Breast epithelium (tissue), 4 donors: ENCODE measurements at regions not wholly inside any gene's neighbourhood (a gene's known extent, or its start where the extent isn't known, plus 50 kb on each side); places are given as distances from the start of the nearest gene placed in this dataset.
"Not testable (repeated sequence)": the region's sequence is repeated elsewhere in the genome, so short reads cannot be mapped to it uniquely, and the experiment has no call there.

Experiments used
- DNase-seq, 2 donors: peaks; one replicate each; pipeline ENCODE4 v3.0.0-alpha.2; 2019; ENCODE audit warnings: low spot score in 2 of 2
- H3K27ac ChIP-seq, 2 donors: fragments of 200-600 bp; sonication (generic) in 1 of 2; one replicate each; pipeline ENCODE4 v1.5.1; 2016 to 2019; ENCODE audit warnings: mild to moderate bottlenecking in 1 of 2
- H3K27me3 ChIP-seq, 2 donors: fragments of 200-600 bp; sonication (generic) in 1 of 2; one replicate each; pipeline versions ENCODE4 v1.5.1 to v1.6.0; 2017 to 2019; ENCODE audit warnings: control low read depth in 1 of 2, mild to moderate bottlenecking in 1 of 2
- H3K36me3 ChIP-seq: fragments of 200-600 bp; one replicate; pipeline ENCODE4 v1.5.1; 2019
- H3K4me1 ChIP-seq, 2 donors: fragments of 200-600 bp; sonication (generic); one replicate each; pipeline ENCODE4 v1.5.1; 2016 to 2019; ENCODE audit warnings: control low read depth in 1 of 2
- H3K4me3 ChIP-seq, 3 donors: fragments of 200-600 bp; sonication (generic); 1 replicate in 2 of 3; 2 replicates in 1 of 3; pipeline ENCODE4 v1.5.1; 2016 to 2019; ENCODE audit warnings: mild to moderate bottlenecking in 3 of 3, moderate library complexity in 2 of 3
- H3K9me3 ChIP-seq, 2 donors: fragments of 200-600 bp; sonication (generic) in 1 of 2; one replicate each; pipeline ENCODE4 v1.5.1; 2016 to 2019; ENCODE audit warnings: control low read depth in 1 of 2
- POLR2A ChIP-seq: fragments of 450-650 bp; IDR thresholded peaks from one replicate; pipeline ENCODE4 v1.6.1; 2016; ENCODE audit warnings: antibody characterized with exemption, mild to moderate bottlenecking, moderate library complexity
- POLR2AphosphoS5 ChIP-seq, 3 donors: sonication (generic); formaldehyde crosslinking; IDR thresholded peaks; one replicate each; pipeline ENCODE4 v1.6.1; 2017; ENCODE audit warnings: antibody characterized with exemption in 3 of 3
- intact Hi-C: fragments of 100-400 bp; cut with DNase I; formaldehyde crosslinking; loops from one replicate; pipeline ENCODE4 v1.15.1; 2023; ENCODE audit warnings: low total_unique reads
- TF ChIP-seq, protein P1 (sequence below), 3 donors: fragments of 450-650 bp; IDR thresholded peaks; one replicate each; pipeline ENCODE4 v1.5.1; 2016 to 2017; ENCODE audit warnings: antibody characterized with exemption in 3 of 3, mild to moderate bottlenecking in 3 of 3, moderate library complexity in 3 of 3

GRCh38 chr13:79183231-79183630 lies 222.8 kb downstream of the RBM26 start:
- TF ChIP-seq, protein P1, sequence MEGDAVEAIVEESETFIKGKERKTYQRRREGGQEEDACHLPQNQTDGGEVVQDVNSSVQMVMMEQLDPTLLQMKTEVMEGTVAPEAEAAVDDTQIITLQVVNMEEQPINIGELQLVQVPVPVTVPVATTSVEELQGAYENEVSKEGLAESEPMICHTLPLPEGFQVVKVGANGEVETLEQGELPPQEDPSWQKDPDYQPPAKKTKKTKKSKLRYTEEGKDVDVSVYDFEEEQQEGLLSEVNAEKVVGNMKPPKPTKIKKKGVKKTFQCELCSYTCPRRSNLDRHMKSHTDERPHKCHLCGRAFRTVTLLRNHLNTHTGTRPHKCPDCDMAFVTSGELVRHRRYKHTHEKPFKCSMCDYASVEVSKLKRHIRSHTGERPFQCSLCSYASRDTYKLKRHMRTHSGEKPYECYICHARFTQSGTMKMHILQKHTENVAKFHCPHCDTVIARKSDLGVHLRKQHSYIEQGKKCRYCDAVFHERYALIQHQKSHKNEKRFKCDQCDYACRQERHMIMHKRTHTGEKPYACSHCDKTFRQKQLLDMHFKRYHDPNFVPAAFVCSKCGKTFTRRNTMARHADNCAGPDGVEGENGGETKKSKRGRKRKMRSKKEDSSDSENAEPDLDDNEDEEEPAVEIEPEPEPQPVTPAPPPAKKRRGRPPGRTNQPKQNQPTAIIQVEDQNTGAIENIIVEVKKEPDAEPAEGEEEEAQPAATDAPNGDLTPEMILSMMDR (IDR thresholded peaks at IDR 0.05), result no peak
- no peak for TF ChIP-seq POLR2A
- no peak for TF ChIP-seq POLR2AphosphoS5 (IDR thresholded peaks at IDR 0.05)
- no peak for DNase-seq
- intact Hi-C loops, result no loop called here
- H3K4me1 ChIP-seq, result no peaks in the 10 kb centered on the region
- H3K9me3 ChIP-seq, result no peaks in the 10 kb centered on the region
- H3K27ac ChIP-seq, result no peak overlapping the region
- H3K4me3 ChIP-seq, result no peak overlapping the region
- H3K27me3 ChIP-seq, result no peaks in the 10 kb centered on the region
- no peaks in the 10 kb centered on the region for H3K36me3 ChIP-seq

DNA sequence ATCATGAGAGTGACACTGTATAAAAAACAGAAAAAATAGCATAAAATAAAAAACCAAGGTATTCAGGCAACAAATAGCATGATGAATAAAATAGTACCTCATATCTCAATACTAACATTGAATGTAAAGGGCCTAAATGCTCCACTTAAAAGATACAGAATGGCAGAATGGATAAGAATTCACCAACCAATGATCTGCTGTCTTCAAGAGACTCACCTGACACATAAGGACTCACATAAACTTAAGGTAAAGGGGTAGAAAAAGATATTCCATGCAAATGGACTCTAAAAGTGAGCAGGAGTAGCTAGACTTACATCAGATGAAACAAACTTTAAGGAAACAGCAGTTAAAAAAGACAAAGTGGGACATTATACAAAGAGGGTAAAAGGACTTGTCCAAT lies 232.4 kb downstream of the RBM26 start:
- H3K9me3 ChIP-seq, result peaks cover 0 to 17% of the 10 kb centered on the region in 2 donors
- H3K27ac ChIP-seq, H3K4me1 ChIP-seq, H3K36me3 ChIP-seq, DNase-seq, H3K27me3 ChIP-seq, H3K4me3 ChIP-seq, intact Hi-C loops: not testable (repeated sequence)

GRCh38 chr13:79172924-79173323 lies 233.1 kb downstream of the RBM26 start:
- peaks cover 0 to 17% of the 10 kb centered on the region in 2 donors for H3K9me3 ChIP-seq

DNA sequence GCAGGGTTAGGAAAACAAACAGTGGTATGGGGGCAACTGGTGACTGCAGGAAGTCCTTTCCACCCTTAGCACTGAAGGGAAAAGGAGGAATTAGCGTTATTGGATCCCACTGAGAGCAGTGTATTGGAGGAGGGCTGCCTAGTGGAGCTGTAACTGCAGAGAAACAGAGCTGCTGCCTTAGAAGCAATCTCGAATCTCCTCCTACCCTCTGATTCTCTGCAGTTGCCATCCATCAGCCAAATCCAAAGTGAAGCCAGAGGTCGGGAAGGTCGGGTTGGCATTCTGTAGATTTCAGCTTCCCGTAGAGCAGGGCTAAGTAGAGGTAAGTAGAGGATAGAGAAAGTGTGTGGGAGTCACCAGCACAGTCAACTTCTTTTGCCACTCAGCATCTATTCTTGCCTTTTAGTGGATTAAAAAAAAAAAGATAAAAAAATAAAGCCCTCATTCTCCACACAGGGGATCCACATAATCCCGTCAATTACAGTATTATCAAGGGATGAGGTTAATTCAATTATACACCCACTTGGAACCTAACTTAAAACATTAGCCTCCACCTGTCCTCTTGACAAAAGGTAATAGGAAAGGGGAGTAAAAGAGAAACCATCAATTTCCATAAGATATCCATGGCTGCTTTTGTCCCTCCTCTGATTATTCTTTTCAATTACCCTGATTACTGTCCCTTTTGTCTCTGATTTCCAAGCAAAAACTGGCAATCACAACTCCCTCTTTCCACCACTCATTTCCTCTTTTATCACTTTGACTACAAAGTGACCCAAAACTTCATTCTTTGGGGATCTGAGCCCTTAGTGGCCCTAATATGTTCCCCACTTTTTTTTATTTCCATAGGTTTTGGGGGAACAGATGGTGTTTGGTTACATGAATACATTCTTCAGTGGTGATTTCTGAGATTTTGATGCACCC lies 234.7 kb downstream of the RBM26 start:
- Histone ChIP-seq H3K36me3 (no peaks in the 10 kb centered on the region), H3K27ac (no peak overlapping the region), H3K27me3 (no peaks in the 10 kb centered on the region), H3K9me3 (peaks cover 0 to 15% of the 10 kb centered on the region in 2 donors), H3K4me1 (no peaks in the 10 kb centered on the region), H3K4me3 (no peak overlapping the region)
- no peak for DNase-seq
- intact Hi-C loops, result no loop called here
- TF ChIP-seq POLR2A (no peak), POLR2AphosphoS5 (IDR thresholded peaks at IDR 0.05) (no peak)
- TF ChIP-seq, protein P1 (IDR thresholded peaks at IDR 0.05), result no peak

More at GRCh38 chr13:79172924-79173323, 233.1 kb downstream of the RBM26 start:
- H3K4me1 ChIP-seq, intact Hi-C loops, H3K27ac ChIP-seq, H3K27me3 ChIP-seq, H3K36me3 ChIP-seq, DNase-seq, H3K4me3 ChIP-seq: not testable (repeated sequence)

- no peaks in the 10 kb centered on the region for H3K9me3 ChIP-seq
- intact Hi-C loops, result no loop called here
- H3K27ac ChIP-seq, result no peak overlapping the region
- DNase-seq, result no peak
- no peaks in the 10 kb centered on the region for H3K36me3 ChIP-seq
- H3K4me1 ChIP-seq, result no peaks in the 10 kb centered on the region
- H3K27me3 ChIP-seq, result no peaks in the 10 kb centered on the region
- TF ChIP-seq POLR2A, result no peak
- H3K4me3 ChIP-seq, result no peak overlapping the region
Measured at GRCh38 chr13:79160818-79161217, 245.2 kb downstream of the RBM26 start.

- Histone ChIP-seq H3K4me1 (no peaks in the 10 kb centered on the region), H3K9me3 (no peaks in the 10 kb centered on the region), H3K27me3 (no peaks in the 10 kb centered on the region), H3K36me3 (no peaks in the 10 kb centered on the region), H3K27ac (no peak overlapping the region), H3K4me3 (no peak overlapping the region)
- intact Hi-C loops, result no loop called here
- TF ChIP-seq, protein P1 (IDR thresholded peaks at IDR 0.05), result no peak
- no peak for TF ChIP-seq POLR2AphosphoS5 (IDR thresholded peaks at IDR 0.05)
- TF ChIP-seq POLR2A, result no peak
- DNase-seq, result no peak
Measured at GRCh38 chr13:79155883-79156282, 250.2 kb downstream of the RBM26 start.
